ENCODE measurements at regions not wholly inside any gene's neighbourhood (a gene's known extent, or its start where the extent isn't known, plus 50 kb on each side); places are given as distances from the start of the nearest gene placed in this dataset.

DNA sequence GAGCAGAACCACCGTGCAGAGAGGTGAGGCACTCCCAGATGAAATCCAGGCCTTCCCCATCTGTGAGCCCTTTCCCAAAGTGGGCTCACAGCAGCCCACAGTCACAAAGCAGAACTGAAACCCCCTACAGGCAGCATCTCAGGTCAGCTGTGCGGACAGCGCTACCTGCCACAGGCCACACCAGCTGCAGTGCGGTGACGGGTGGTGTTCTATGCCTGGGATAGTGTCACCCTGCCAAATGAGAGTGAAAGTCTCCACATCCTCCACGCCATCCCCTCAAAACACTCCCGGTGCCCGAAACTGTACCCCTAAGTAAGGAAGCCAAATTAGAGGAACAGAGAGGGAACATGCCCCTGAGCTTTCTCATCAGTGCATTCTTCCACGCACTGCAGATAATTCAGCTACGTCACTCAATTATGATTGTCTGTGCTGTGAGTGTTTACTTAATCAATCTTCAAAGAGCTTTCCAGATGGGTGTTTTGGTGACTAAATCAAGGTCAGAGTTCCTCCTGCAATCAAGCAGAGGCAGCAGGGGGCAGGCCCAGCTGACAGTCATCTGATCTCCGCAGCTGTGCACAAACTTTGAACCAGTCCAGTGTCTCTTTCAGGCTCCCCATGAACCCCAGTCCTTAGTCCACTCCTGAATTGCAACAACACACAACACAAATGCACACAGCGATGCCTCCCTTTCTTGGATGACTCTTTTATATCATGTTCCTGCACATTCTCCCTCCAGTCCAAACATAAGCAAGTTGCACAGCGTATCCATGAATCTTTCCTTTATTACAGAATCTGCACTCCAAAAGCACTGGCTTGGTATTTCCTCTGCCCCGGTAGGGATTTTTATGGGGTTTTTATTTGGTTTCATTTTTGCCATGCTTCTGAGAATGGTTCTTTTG, 150.0 kb downstream of the TOMM20 start:
- TF ChIP-seq CTCF (IDR thresholded peaks at IDR 0.05 in 2 of 3, conservative IDR thresholded peaks at IDR 0.05 in 1 of 3; ENCODE audit: borderline replicate concordance in 1 of 3, insufficient read depth in 1 of 3, low read depth in 2 of 3, low read length in 2 of 3) (no peak), POLR2A (IDR thresholded peaks at IDR 0.05; ENCODE audit: borderline replicate concordance, extremely low read depth, insufficient read depth, insufficient read length) (no peak), EZH2 (IDR thresholded peaks at IDR 0.05) (no peak), YY1 (IDR thresholded peaks at IDR 0.05; ENCODE audit: extremely low read depth, insufficient replicate concordance, low read depth, low read length) (no peak), RAD21 (IDR thresholded peaks at IDR 0.05; ENCODE audit: low read depth) (no peak), POLR2AphosphoS5 (IDR thresholded peaks at IDR 0.05; ENCODE audit: low read depth, low read length) (peak; percentile 52; the same call in 1 of the 2 replicates), ZNF274 (IDR thresholded peaks at IDR 0.05; ENCODE audit: low read depth, low read length) (no peak), SP1 (IDR thresholded peaks at IDR 0.05; ENCODE audit: low read depth) (no peak), FOSL1 (IDR thresholded peaks at IDR 0.05; ENCODE audit: low read depth) (no peak), JUND (IDR thresholded peaks at IDR 0.05) (no peak), EZH2phosphoT487 (IDR thresholded peaks at IDR 0.05; ENCODE audit: borderline replicate concordance) (no peak)
- TF ChIP-seq, protein P1, sequence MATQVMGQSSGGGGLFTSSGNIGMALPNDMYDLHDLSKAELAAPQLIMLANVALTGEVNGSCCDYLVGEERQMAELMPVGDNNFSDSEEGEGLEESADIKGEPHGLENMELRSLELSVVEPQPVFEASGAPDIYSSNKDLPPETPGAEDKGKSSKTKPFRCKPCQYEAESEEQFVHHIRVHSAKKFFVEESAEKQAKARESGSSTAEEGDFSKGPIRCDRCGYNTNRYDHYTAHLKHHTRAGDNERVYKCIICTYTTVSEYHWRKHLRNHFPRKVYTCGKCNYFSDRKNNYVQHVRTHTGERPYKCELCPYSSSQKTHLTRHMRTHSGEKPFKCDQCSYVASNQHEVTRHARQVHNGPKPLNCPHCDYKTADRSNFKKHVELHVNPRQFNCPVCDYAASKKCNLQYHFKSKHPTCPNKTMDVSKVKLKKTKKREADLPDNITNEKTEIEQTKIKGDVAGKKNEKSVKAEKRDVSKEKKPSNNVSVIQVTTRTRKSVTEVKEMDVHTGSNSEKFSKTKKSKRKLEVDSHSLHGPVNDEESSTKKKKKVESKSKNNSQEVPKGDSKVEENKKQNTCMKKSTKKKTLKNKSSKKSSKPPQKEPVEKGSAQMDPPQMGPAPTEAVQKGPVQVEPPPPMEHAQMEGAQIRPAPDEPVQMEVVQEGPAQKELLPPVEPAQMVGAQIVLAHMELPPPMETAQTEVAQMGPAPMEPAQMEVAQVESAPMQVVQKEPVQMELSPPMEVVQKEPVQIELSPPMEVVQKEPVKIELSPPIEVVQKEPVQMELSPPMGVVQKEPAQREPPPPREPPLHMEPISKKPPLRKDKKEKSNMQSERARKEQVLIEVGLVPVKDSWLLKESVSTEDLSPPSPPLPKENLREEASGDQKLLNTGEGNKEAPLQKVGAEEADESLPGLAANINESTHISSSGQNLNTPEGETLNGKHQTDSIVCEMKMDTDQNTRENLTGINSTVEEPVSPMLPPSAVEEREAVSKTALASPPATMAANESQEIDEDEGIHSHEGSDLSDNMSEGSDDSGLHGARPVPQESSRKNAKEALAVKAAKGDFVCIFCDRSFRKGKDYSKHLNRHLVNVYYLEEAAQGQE (IDR thresholded peaks at IDR 0.05; ENCODE audit: low read depth), result no peak
